ENCODE measurements at regions not wholly inside any gene's neighbourhood (a gene's known extent, or its start where the extent isn't known, plus 50 kb on each side); places are given as distances from the start of the nearest gene placed in this dataset.

- no peak for TF ChIP-seq CHD2 (IDR thresholded peaks at IDR 0.05; ENCODE audit: low read length, partially characterized antibody)
- no peak for TF ChIP-seq TEAD4 (IDR thresholded peaks at IDR 0.05; ENCODE audit: borderline replicate concordance, insufficient read depth)
- TF ChIP-seq RFX5 (IDR thresholded peaks at IDR 0.05; ENCODE audit: low read length) = no peak
- no peak for TF ChIP-seq NRF1 (IDR thresholded peaks at IDR 0.05; ENCODE audit: low read depth, low read length)
- TF ChIP-seq, protein P1, sequence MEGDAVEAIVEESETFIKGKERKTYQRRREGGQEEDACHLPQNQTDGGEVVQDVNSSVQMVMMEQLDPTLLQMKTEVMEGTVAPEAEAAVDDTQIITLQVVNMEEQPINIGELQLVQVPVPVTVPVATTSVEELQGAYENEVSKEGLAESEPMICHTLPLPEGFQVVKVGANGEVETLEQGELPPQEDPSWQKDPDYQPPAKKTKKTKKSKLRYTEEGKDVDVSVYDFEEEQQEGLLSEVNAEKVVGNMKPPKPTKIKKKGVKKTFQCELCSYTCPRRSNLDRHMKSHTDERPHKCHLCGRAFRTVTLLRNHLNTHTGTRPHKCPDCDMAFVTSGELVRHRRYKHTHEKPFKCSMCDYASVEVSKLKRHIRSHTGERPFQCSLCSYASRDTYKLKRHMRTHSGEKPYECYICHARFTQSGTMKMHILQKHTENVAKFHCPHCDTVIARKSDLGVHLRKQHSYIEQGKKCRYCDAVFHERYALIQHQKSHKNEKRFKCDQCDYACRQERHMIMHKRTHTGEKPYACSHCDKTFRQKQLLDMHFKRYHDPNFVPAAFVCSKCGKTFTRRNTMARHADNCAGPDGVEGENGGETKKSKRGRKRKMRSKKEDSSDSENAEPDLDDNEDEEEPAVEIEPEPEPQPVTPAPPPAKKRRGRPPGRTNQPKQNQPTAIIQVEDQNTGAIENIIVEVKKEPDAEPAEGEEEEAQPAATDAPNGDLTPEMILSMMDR (IDR thresholded peaks at IDR 0.05) = no peak
- no peak for TF ChIP-seq SIN3A (IDR thresholded peaks at IDR 0.05; ENCODE audit: borderline replicate concordance, low read depth, low read length)
These were observed 803.6 kb downstream of the DIAPH3 start for GRCh38 chr13:59360108-59360507.
